CMK (cell line): ENCODE measurements at regions not wholly inside any gene's neighbourhood (a gene's known extent, or its start where the extent isn't known, plus 50 kb on each side); places are given as distances from the start of the nearest gene placed in this dataset.
"Not testable (repeated sequence)": the region's sequence is repeated elsewhere in the genome, so short reads cannot be mapped to it uniquely, and the experiment has no call there.

Experiments
- DNase-seq: peaks from one replicate; pipeline ENCODE4 v3.0.0-alpha.2; 2010; ENCODE audit warnings: low read depth

DNA sequence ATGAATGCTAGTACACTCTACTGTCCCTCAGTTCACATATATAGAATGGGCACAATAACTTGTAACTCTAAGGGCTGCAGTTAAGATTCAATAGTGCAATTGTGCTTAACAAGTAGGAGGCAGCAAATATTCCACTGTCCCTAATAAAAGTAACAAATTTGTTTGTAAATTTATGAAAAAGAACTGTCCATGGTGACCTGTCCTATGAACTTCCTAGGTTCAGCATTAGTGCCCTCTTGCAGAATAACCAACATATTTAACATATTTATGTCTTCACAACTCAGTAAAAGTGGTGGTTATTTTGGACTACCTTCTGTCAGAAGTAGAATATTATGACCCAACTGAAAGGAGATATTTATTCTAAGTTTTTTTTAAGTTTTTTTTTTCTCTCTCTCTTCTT, 327.8 kb downstream of the CENPW start:
- DNase-seq, result no peak

DNA sequence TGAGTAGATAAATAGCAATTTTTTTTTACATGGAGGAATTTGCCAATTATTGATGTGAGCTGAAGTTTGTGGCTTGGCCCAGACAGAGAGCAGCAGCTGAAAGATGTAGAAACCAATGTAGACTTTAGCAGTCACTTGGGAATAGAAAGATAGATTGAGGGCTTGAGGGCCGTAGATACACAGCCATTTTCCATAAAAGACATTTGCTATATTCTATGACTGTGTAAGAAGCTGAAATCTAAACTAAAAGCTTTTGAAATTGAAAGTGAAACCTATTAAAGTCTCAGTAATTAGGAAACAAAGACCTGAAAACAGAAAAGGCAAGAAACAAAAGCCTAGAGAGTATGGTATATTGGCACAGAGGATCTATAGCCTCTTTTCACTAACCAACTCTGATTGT, 332.7 kb downstream of the CENPW start:
- no peak for DNase-seq

DNA sequence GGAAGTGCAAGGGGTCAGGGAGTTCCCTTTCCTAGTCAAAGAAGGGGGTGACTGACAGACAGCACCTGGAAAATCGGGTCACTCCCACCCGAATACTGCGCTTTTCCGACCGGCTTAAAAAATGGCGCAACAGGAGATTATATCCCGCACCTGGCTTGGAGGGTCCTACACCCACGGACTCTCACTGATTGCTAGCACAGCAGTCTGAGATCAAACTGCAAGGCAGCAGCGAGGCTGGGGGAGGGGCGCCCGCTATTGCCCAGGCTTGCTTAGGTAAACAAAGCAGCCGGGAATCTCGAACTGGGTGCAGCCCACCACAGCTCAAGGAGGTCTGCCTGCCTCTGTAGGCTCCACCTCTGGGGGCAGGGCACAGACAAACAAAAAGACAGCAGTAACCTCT, 333.8 kb downstream of the CENPW start:
- not testable (repeated sequence) for DNase-seq

DNA sequence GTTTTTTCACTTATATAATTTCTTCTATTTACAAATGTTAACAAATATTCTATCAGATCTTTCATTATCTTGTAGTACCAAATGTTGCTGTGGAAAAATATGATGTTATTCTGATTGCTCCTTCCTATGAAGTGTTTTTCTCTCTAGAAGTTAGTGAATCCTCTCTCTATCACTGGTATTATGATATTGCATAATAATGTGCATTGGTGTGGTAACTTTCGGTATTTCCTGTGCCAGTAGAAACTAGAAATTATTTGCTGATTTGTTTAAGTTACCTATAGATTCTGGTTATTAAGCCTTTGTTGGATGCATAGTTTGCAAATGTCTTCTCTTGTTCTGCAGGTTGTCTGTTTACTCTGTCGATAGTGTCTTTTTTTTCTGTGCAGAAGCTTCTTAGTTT, 342.5 kb downstream of the CENPW start:
- DNase-seq, result no peak

DNA sequence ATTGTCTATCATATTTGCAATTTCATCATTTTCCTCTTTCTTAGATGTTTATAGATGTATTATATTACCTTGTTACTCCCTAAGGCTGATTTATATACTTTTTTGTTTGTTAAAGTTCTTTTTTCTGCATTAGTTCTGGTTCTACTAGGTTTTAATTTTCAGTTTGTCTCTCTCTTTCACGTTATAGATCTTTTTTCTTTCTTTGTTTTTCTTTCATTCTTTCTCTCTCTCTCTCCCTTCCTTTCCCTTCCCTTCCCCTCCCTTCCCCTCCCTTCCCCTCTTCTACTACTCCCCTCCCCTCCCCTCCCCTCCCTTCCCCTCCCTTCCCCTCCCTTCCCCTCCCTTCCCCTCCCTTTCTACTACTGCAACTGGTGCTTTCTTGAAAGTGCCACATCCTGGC, 345.3 kb downstream of the CENPW start:
- DNase-seq, result no peak

DNA sequence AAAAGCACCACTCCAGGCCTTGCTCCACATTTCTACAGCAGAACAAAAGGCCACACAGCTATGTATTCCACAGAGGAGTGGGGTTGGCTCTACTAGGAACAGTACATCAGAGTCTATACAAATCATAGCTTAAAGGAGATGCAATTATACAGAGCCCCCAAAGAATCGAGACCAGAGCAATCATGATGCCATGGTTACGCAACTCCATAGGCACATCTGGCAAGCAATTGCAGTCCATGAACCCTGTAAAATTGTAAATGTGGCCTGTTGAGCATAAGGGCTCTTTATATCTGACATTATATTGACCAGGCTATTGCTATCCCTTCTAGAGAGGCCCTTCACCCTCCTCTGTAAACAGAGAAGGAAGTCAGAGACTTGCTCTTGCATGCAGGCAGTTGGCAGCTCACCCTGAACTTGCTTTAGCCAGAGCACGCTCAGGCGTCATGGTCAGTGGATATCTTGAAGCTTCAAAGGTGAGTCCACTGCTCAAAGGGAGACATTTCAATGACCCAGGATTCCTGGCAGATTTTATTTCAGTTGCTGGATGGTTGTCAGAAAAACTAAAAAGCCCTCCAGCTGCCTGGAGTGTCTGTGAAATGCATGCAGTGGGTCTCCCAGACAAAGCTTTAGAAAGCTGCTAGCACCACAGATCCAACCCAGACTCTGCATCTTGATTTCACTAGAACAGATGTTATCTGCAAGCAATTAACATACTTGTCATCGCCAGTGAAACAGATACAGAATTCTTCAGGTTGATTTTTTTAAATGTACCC, 357.2 kb downstream of the CENPW start:
- DNase-seq, result no peak

DNA sequence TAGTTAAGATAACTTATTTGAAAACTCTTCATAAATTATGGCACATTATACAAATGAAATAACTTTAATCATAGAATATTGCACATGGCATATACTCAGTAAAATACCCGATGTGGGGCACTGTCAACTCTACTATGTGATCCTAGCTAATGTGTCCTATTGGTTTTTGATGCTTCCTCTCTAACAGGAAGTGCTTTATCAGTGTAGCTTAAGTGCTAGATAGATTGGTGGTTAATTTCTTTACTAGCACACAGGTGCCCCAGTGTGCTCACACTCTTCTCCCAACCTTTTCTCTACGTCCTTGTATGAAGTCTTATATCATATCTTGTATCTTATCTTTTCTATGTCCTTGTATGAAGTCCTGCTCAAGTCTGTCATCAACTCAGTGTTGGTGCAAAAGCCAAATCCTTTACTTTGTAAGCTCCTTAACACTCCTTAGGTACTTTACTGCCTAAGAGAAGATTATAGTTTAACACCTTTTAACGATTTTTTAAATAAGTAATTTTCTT, 358.9 kb downstream of the CENPW start:
- DNase-seq, result no peak

DNA sequence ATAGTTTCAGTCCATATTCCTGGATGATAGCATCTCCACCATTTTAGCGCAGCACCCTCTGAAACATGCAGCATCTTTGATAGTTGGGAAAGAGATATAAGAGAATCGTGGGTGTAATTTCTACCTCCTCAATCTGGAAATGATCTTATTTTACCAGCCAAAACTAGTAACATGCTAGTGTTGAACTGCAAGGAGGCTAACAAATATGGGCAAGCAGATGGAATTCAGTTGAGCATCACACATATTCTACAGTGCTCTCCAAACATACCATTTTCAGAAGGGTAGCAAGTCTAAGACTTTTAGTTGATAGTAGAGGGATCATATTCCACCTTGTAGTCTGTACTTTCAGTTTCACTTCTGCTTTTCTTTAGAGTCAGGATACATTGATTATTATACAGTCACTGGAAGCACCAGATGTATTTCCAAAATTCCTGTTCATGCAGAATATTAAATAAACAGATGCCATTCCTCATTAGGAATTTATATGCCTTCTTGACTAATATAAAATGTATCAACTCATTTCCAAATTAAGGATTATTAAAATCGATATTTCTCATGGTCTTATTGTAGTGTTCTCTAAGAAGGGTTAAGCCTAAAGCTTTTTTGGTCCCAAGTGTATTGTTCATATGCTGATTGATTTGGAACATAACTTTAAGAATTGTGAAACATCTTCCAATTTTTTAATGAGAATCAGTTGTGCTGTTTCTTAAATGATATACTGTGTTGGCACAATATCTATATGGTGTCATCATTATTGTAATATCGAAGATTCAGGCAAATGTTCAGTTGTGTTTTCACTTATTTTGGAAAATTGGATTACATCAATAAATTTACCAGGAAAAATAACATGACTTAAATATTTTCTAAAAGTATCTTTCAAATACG, 362.0 kb downstream of the CENPW start:
- DNase-seq, result no peak

DNA sequence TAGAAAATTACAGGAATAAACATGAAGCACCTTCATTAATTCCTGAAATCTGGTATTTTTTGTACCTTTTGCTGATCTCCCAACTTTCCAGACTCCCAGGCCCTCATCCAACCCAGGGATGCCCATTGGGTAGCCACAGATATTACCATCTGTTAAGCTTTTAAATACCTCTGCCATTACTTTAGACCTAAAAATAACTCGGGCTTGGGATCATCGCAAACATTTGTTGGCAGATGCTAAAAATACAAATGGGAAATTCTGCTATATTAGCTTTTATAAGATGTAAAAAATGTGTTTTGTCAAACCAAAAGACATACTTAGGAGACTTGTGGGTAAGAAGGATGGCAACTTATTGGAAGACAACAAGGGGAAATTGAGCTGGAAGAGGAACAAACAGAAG, 376.1 kb downstream of the CENPW start:
- DNase-seq, result no peak

DNA sequence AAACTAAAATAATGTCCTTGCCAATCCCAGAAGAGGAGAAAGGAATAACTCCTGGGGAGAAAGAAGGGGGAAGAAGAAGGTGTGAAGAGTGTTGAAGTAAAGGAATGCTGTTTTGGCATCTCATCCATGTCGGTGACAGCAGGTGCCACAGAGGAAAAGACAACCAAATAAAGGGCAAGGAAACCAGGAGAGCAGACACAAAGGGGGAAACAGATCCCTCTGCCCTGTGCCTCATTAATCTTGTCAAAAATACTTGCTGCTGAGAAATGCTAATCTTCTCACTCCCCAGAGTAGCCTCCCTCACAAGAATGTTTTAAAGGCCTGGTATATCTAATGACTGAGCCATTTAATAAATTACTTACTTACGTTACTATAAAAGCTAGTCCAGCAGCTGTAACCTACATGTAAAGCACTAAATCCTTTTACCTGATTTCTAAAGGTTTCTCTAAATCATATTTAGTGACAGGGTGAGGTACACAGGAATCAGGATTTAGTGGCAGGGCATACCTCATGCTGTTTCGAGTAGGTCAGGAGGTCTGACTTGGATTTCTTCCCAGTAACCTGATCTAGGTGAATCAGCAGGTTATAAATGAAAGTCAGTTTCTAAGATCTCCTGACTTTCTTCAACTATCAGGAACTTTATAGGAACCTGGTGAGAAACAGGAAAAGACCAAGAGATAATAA, 377.1 kb downstream of the CENPW start:
- no peak for DNase-seq

DNA sequence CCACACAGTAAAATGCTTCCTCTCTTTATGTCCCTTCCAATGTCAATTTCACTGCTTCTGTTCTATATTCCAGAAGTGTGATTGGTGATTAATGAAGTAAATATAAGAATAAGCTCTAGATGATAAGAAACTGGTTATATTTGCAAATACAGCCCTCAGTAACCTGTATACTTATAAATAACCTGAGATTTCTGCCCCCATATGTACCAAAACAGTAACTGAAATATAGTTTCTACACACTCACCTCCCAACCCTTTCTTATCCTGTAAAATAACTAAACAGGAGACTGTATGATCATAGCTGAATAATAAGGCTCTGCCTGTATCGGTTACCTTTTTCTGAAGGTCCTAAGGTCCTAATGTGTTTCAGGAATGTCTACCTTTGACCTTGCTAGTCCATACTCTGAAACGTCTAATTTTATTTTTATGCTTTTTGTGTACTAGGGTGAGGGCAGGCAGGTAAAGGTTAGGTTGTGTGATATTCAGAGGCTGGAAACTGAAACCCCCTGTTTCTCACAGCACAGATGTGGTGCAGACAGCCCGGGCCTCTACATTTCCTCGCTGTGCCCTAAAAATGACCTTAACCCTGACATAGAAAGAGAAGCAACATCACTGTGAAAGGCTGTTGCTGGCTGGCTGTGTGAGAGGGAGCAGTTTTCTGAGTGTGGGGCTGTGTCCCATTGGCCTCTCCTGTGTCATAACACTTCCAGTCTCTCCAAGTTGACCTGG, 378.8 kb downstream of the CENPW start:
- no peak for DNase-seq

DNA sequence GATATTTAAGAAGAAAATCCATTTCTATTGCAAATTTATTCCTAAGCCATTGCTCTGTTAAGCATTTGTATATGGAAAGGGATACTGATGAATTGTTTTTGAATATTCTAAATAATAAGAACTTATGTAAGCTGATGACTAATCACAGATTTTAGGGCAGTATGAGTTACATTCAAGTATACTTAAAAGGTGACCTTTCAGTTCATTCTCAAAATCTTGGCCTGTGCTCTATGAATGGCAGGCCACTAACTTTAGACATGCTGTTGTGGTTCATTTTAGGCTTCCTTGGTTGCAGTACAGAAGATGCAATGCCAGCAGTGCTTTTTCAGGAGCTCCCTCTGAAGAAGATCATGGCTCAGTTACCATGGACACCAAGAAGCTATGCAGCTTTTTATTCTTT, 380.4 kb downstream of the CENPW start:
- DNase-seq, result no peak

DNA sequence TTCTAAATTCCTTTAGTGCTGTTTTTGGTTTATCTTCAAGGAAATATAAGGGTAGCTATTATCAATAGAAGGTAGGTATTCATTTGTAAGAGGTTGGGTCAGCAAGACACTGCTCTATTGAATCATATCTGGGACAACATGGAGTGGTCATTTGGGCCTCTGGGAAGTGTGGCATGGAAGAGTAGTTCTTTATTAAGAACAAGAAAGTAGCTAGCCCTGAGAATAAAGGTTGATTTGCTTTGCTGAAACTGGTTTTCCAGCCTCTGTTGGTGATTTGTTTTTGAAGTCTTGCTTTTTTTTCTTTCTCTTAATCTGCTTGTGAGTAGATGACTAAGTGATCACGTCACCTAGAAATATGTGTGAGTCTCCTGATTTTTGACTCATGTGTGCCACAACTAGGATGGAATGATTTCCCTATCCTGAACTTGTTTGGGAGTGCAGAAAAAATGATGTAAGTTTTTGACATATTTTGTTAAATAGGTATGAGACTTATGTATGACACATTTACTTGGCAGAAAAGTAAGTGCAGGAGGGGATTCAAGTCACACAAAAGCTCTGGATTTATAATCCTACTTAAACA, 381.8 kb downstream of the CENPW start:
- no peak for DNase-seq

DNA sequence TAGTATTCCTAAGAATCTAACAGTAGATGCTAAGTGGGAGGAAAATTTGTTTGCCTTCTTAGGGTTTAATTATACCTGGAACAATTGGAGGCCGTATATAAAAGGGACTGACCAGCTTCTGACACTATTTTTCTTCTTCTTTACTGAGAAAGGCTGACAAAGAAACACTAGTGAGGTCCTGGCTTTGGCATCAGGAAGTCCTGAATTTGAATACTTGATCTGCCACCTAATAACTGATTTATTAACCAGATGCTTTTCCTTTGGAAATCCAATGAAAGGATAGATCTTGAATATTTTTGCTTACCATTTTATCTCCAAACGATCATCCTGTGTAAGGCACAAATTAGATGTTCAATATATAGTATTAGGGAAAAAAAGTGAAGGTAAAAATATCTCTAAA, 382.5 kb downstream of the CENPW start:
- DNase-seq, result no peak

DNA sequence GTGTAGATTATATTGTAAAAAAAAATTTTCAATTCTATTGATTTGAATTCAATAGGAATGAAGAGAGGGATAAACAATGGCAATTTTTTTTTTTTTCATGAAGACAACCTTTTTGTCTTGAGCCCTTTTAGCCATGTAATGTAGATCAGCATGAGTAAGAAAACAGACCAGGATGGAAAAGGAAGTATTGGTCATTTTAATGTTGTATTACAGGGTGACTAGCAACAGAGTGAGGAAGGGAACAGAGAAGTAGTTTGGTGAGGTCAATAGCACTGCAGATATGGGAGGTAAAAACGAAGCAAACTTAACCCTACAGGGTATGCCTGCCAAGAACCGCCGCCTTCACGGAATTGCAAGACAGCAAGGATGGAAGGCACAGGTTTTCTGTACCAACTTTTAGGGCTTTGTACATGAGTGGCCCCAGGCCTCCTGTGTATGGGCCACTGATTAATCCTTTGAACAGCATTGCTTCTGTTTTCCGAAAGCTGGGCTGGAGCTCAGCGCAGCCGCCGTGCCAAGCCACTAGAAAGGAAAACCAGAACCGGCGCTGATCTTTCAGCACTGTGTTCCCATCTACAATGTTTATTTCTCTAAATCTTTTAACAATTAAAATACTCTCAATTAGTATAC, 383.7 kb downstream of the CENPW start:
- no peak for DNase-seq

DNA sequence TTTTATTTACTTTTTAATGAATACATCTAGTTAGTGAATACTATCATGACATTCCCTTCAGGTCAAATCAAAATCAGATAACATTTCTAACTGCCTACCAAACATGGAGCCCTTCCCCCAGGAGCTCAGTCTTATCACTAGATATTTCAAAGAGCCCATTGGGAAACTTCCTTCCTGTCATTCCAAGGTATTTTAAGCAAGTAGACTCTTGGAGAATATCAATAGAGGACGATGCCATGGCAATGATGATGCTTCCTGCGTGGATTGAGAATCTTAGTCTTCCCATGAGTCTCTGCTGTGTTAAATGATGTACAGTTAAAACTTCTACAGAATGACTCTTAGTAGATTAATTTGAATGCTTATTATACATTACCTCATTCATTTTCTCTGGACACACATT, 384.9 kb downstream of the CENPW start:
- DNase-seq, result no peak

DNA sequence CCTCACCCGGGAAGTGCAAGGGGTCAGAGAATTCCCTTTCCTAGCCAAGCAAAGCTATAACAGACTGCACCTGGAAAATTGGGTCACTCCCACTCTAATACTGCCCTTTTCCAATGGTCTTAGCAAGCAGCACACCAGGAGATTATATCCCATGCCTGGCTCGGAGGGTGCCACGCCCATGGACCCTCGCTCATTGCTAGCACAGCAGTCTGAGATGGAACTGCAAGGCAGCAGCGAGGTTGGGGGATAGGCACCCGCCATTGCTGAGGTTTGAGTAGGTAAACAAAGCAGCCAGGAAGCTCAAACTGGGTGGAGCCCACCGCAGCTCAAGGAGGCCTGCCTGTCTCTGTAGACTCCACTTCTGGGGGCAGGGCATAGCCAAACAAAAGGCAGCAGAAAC, 386.5 kb downstream of the CENPW start:
- not testable (repeated sequence) for DNase-seq

DNA sequence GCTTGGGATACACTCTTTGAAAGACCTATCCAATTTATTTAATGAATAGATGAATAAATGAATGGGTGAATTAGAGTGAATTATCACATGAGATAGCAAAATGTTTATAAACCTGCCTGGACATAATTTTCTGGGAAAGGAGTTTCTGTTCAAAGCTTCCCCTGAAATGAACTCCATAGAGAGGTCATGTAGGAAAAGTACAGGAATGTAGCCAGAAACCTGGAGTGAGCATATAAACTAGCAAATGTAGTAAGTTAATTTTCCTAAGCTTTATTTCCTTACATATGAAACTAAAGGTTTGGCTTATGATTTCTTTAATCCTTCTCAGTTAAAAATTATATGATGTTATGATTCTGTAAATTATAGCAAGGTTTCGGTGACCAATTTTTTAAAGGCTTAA, 380.3 kb upstream of the RSPO3 start:
- DNase-seq, result no peak

DNA sequence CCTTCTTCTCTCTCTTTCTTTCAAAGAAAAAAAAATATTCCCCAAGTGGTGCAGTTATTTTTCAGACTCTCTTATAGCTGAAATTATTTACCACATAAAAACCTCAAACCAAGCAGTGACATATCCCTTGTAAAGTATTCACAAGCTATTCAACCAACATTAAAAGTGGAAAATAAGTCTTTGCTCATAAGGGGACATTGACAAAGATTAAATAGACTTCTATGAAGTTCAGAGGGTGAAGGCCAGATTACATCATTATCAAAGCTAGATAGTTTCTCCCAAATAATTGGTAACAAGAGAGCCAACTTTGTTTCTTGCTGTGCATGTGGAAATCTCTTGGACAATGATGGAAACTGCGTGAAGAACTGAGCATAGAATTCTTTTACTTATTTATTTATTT, 379.8 kb upstream of the RSPO3 start:
- DNase-seq, result no peak

DNA sequence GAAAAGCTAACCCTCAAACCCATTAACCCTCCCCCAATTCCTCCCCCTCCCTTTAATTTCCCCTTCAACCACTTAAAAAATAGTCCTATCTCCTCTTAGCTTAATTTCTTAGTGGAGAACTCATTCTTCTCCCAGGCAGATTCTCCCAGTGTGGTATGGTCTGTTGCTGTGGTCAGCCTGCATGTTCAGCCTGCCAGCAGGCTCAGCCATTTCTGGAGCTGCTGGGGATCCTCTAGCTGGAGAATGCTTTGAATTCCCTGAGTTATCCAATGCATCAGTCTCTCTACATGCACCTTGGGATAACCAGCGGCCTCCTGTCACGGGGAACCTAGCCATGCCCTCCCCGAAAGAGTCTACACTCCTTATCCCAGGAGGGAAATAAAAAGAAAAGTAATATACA, 375.4 kb upstream of the RSPO3 start:
- no peak for DNase-seq
